HG02642 (cell line): ENCODE measurements at regions not wholly inside any gene's neighbourhood (a gene's known extent, or its start where the extent isn't known, plus 50 kb on each side); places are given as distances from the start of the nearest gene placed in this dataset.

Experiments
- ATAC-seq: cut with Tn5 transposase; IDR thresholded peaks from one replicate; pipeline ENCODE4 v1.9.1; 2021; ENCODE audit warnings: mild to moderate bottlenecking; ENCODE audit not compliant: unreplicated experiment, poor library complexity

- ATAC-seq, result no peak
Measured at GRCh38 chr6:104621396-104621795, 238.3 kb downstream of the HACE1 start.

- ATAC-seq, result no peak
Measured at GRCh38 chr6:104617591-104617990, 242.1 kb downstream of the HACE1 start.

GRCh38 chr6:104614394-104614793, 245.3 kb downstream of the HACE1 start:
- ATAC-seq, result no peak

- ATAC-seq, result no peak
Measured at GRCh38 chr6:104613416-104614001, 246.2 kb downstream of the HACE1 start.

- ATAC-seq, result no peak
Measured at GRCh38 chr6:104612541-104612940, 247.2 kb downstream of the HACE1 start.

GRCh38 chr6:104608101-104608500, 251.6 kb downstream of the HACE1 start:
- no peak for ATAC-seq

- no peak for ATAC-seq
Measured at GRCh38 chr6:104607501-104607900, 252.2 kb downstream of the HACE1 start.

- no peak for ATAC-seq
Measured at GRCh38 chr6:104606361-104606760, 253.4 kb downstream of the HACE1 start.

GRCh38 chr6:104604685-104605084, 255.0 kb downstream of the HACE1 start:
- no peak for ATAC-seq

GRCh38 chr6:104603108-104603745, 256.5 kb downstream of the HACE1 start:
- ATAC-seq, result no peak

GRCh38 chr6:104601721-104602120, 258.0 kb downstream of the HACE1 start:
- no peak for ATAC-seq

GRCh38 chr6:104601131-104601651, 258.5 kb downstream of the HACE1 start:
- ATAC-seq, result no peak

- no peak for ATAC-seq
Measured at GRCh38 chr6:104600639-104600931, 259.1 kb downstream of the HACE1 start.

- no peak for ATAC-seq
Measured at GRCh38 chr6:104599821-104600638, 259.7 kb downstream of the HACE1 start.

- ATAC-seq, result no peak
Measured at GRCh38 chr6:104597541-104598050, 262.1 kb downstream of the HACE1 start.

- ATAC-seq, result no peak
Measured at GRCh38 chr6:104596091-104596490, 263.6 kb downstream of the HACE1 start.

GRCh38 chr6:104595311-104595820, 264.4 kb downstream of the HACE1 start:
- ATAC-seq, result no peak

- ATAC-seq, result no peak
Measured at GRCh38 chr6:104591573-104592334, 268.0 kb downstream of the HACE1 start.

GRCh38 chr6:104589940-104590339, 269.8 kb downstream of the HACE1 start:
- ATAC-seq, result no peak

GRCh38 chr6:104585646-104586045, 274.1 kb downstream of the HACE1 start:
- no peak for ATAC-seq
